ENCODE measurements at regions not wholly inside any gene's neighbourhood (a gene's known extent, or its start where the extent isn't known, plus 50 kb on each side); places are given as distances from the start of the nearest gene placed in this dataset.

- Histone ChIP-seq H3K4me3 (ENCODE audit: insufficient read depth, low read depth, low read length) (no peak overlapping the region), H3K27ac (ENCODE audit: low read depth, low read length) (no peak overlapping the region), H4K20me1 (ENCODE audit: insufficient read depth, low read length) (no peaks in the 10 kb centered on the region), H3K36me3 (ENCODE audit: insufficient read depth, low read length) (no peaks in the 10 kb centered on the region), H3K4me2 (ENCODE audit: low read length) (no peak overlapping the region), H3K27me3 (ENCODE audit: insufficient read depth, low read length) (peaks cover 3% of the 10 kb centered on the region), H3K79me2 (ENCODE audit: insufficient read depth, low read length) (no peaks in the 10 kb centered on the region), H2AFZ (ENCODE audit: low read depth, low read length) (no peak overlapping the region), H3K9me3 (ENCODE audit: insufficient read depth, low read depth, low read length) (no peaks in the 10 kb centered on the region), H3K4me1 (ENCODE audit: insufficient read depth, low read length) (no peaks in the 10 kb centered on the region), H3K9ac (ENCODE audit: low read length) (no peak overlapping the region)
- TF ChIP-seq, protein P1, sequence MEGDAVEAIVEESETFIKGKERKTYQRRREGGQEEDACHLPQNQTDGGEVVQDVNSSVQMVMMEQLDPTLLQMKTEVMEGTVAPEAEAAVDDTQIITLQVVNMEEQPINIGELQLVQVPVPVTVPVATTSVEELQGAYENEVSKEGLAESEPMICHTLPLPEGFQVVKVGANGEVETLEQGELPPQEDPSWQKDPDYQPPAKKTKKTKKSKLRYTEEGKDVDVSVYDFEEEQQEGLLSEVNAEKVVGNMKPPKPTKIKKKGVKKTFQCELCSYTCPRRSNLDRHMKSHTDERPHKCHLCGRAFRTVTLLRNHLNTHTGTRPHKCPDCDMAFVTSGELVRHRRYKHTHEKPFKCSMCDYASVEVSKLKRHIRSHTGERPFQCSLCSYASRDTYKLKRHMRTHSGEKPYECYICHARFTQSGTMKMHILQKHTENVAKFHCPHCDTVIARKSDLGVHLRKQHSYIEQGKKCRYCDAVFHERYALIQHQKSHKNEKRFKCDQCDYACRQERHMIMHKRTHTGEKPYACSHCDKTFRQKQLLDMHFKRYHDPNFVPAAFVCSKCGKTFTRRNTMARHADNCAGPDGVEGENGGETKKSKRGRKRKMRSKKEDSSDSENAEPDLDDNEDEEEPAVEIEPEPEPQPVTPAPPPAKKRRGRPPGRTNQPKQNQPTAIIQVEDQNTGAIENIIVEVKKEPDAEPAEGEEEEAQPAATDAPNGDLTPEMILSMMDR (IDR thresholded peaks at IDR 0.05; ENCODE audit: insufficient read depth, low read depth, low read length): no peak
- TF ChIP-seq EZH2 (IDR thresholded peaks at IDR 0.05; ENCODE audit: insufficient read depth, low read length): no peak
- peaks cover 14% of the 10 kb centered on the region for H3K27me3 Mint-ChIP-seq (ENCODE audit: low read depth, unreplicated experiment)
- DNase-seq (ENCODE audit: low read depth) (no peak), FAIRE-seq (no peak)
- no peak overlapping the region for H3K4me3 Mint-ChIP-seq (ENCODE audit: unreplicated experiment)
- no peaks in the 10 kb centered on the region for H3K4me1 Mint-ChIP-seq (ENCODE audit: low read depth, unreplicated experiment)
- no peaks in the 10 kb centered on the region for H3K9me3 Mint-ChIP-seq (ENCODE audit: unreplicated experiment)
- H3K36me3 Mint-ChIP-seq (ENCODE audit: low read depth, unreplicated experiment): no peaks in the 10 kb centered on the region
- no peak overlapping the region for H3K27ac Mint-ChIP-seq (ENCODE audit: unreplicated experiment)
Measured at GRCh38 chr10:80697926-80698325, 160.2 kb downstream of the SH2D4B start.

DNA sequence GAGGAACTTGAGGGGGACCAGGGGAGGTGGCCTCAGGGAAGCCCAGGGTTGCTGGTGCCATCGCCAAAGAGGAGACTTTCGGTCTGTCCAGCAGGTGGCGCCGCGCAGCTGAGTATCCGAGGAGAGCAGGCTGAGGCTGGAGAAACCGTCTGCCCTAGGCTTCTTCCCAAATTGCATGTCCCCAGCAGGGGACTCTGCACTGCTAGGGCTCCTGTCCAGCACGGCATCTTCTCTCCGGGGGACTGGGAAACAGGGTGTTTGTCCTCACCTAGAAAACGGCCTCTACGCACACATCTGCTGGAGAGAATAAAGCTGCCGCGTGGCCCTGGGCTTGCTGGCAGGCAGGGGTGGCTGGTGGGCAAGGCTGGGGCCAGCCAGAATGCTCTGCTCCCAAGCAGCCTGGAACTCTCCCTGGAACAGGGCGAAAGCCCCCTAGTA, 161.9 kb downstream of the SH2D4B start:
- no peaks in the 10 kb centered on the region for H3K36me3 Mint-ChIP-seq (ENCODE audit: low read depth, unreplicated experiment)
- DNase-seq (ENCODE audit: low read depth): peak; percentile 22
- TF ChIP-seq, protein P1 (IDR thresholded peaks at IDR 0.05; ENCODE audit: insufficient read depth, low read depth, low read length): peak; percentile 73
- no peak for TF ChIP-seq EZH2 (IDR thresholded peaks at IDR 0.05; ENCODE audit: insufficient read depth, low read length)

DNA sequence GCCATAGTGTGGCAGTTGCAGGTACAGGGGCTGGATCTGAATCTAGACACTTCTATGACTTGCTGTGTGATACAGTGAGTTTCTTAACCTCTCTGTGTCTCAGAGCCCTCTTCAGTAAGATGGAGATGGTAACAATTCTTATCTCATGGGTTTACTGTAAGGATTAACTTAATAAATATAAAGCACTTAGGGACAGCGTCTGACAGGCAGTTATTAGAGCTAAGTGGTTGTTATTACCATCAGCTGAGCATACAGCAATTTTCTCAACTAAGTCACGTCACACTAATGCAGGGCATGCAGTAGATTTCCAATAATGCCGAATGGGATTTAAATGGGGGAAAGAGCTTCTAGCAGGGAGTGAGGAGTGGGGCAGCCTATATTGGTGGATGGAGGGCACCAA, 162.6 kb downstream of the SH2D4B start:
- H2AFZ ChIP-seq (ENCODE audit: low read depth, low read length): no peak overlapping the region
- Mint-ChIP-seq H3K9me3 (ENCODE audit: unreplicated experiment) (no peaks in the 10 kb centered on the region), H3K27ac (ENCODE audit: unreplicated experiment) (no peak overlapping the region), H3K4me3 (ENCODE audit: unreplicated experiment) (no peak overlapping the region), H3K27me3 (ENCODE audit: low read depth, unreplicated experiment) (peaks cover 14% of the 10 kb centered on the region), H3K4me1 (ENCODE audit: low read depth, unreplicated experiment) (no peaks in the 10 kb centered on the region), H3K36me3 (ENCODE audit: low read depth, unreplicated experiment) (no peaks in the 10 kb centered on the region)
- no peak for DNase-seq (ENCODE audit: low read depth)
- H3K4me2 ChIP-seq (ENCODE audit: low read length): no peak overlapping the region
- no peak overlapping the region for H3K9ac ChIP-seq (ENCODE audit: low read length)
- no peaks in the 10 kb centered on the region for H3K9me3 ChIP-seq (ENCODE audit: insufficient read depth, low read depth, low read length)
- H3K27ac ChIP-seq (ENCODE audit: low read depth, low read length): no peak overlapping the region
- H4K20me1 ChIP-seq (ENCODE audit: insufficient read depth, low read length): no peaks in the 10 kb centered on the region
- peaks cover 5% of the 10 kb centered on the region for H3K27me3 ChIP-seq (ENCODE audit: insufficient read depth, low read length)
- no peak for FAIRE-seq
- no peak for TF ChIP-seq EZH2 (IDR thresholded peaks at IDR 0.05; ENCODE audit: insufficient read depth, low read length)
- TF ChIP-seq, protein P1 (IDR thresholded peaks at IDR 0.05; ENCODE audit: insufficient read depth, low read depth, low read length): no peak
- no peaks in the 10 kb centered on the region for H3K36me3 ChIP-seq (ENCODE audit: insufficient read depth, low read length)
- H3K4me3 ChIP-seq (ENCODE audit: insufficient read depth, low read depth, low read length): no peak overlapping the region
- H3K4me1 ChIP-seq (ENCODE audit: insufficient read depth, low read length): no peaks in the 10 kb centered on the region
- H3K79me2 ChIP-seq (ENCODE audit: insufficient read depth, low read length): no peaks in the 10 kb centered on the region

More for the DNA sequence above, 161.9 kb downstream of the SH2D4B start:
- Histone ChIP-seq H2AFZ (ENCODE audit: low read depth, low read length) (peak overlapping the region; percentile 71), H3K36me3 (ENCODE audit: insufficient read depth, low read length) (no peaks in the 10 kb centered on the region), H3K4me3 (ENCODE audit: insufficient read depth, low read depth, low read length) (no peak overlapping the region), H3K9ac (ENCODE audit: low read length) (no peak overlapping the region), H3K79me2 (ENCODE audit: insufficient read depth, low read length) (no peaks in the 10 kb centered on the region), H3K27ac (ENCODE audit: low read depth, low read length) (no peak overlapping the region), H3K4me1 (ENCODE audit: insufficient read depth, low read length) (no peaks in the 10 kb centered on the region), H3K9me3 (ENCODE audit: insufficient read depth, low read depth, low read length) (no peaks in the 10 kb centered on the region), H3K27me3 (ENCODE audit: insufficient read depth, low read length) (peaks cover 5% of the 10 kb centered on the region), H3K4me2 (ENCODE audit: low read length) (peak overlapping the region; percentile 60), H4K20me1 (ENCODE audit: insufficient read depth, low read length) (no peaks in the 10 kb centered on the region)
- Mint-ChIP-seq H3K4me3 (ENCODE audit: unreplicated experiment) (no peak overlapping the region), H3K27me3 (ENCODE audit: low read depth, unreplicated experiment) (peaks cover 18% of the 10 kb centered on the region), H3K9me3 (ENCODE audit: unreplicated experiment) (no peaks in the 10 kb centered on the region), H3K4me1 (ENCODE audit: low read depth, unreplicated experiment) (no peaks in the 10 kb centered on the region), H3K27ac (ENCODE audit: unreplicated experiment) (no peak overlapping the region)
- no peak for FAIRE-seq

Measured in astrocyte (in vitro differentiated cells and primary cell).